ENCODE measurements at regions not wholly inside any gene's neighbourhood (a gene's known extent, or its start where the extent isn't known, plus 50 kb on each side); places are given as distances from the start of the nearest gene placed in this dataset.

GRCh38 chr4:35526456-35526855, 717.9 kb downstream of the ARAP2 start:
- H3K4me1 ChIP-seq (ENCODE audit: low read depth): no peaks in the 10 kb centered on the region
- TF ChIP-seq, protein P1, sequence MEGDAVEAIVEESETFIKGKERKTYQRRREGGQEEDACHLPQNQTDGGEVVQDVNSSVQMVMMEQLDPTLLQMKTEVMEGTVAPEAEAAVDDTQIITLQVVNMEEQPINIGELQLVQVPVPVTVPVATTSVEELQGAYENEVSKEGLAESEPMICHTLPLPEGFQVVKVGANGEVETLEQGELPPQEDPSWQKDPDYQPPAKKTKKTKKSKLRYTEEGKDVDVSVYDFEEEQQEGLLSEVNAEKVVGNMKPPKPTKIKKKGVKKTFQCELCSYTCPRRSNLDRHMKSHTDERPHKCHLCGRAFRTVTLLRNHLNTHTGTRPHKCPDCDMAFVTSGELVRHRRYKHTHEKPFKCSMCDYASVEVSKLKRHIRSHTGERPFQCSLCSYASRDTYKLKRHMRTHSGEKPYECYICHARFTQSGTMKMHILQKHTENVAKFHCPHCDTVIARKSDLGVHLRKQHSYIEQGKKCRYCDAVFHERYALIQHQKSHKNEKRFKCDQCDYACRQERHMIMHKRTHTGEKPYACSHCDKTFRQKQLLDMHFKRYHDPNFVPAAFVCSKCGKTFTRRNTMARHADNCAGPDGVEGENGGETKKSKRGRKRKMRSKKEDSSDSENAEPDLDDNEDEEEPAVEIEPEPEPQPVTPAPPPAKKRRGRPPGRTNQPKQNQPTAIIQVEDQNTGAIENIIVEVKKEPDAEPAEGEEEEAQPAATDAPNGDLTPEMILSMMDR (IDR thresholded peaks at IDR 0.05; ENCODE audit: low read depth, low read length): no peak
- no peak for DNase-seq (ENCODE audit: low read depth in 1 of 2, low spot score in 1 of 2)
- H3K9me3 ChIP-seq (ENCODE audit: low read depth): no peaks in the 10 kb centered on the region
- H3K27ac ChIP-seq: no peak overlapping the region
- no peaks in the 10 kb centered on the region for H3K27me3 ChIP-seq
- no peak overlapping the region for H3K4me3 ChIP-seq
- H3K36me3 ChIP-seq: no peaks in the 10 kb centered on the region

DNA sequence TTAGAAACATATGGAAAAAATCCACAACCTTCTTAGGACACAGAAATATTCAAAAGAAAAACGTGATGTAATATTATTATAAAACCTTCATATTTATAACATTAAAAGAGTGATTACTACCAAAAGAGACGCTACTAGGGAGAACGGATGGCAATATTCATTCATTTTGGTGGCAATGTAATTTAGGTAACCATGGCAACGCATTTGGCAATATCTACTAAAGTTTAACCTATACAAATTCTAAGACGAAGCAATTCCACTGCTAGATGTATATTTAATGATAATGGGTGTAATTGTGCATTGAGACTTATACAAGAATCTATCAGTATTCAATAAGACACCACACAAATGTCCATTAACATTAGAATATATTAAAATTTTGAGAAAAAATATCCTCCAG, 709.4 kb downstream of the ARAP2 start:
- Histone ChIP-seq H3K4me1 (ENCODE audit: low read depth) (no peaks in the 10 kb centered on the region), H3K27ac (no peak overlapping the region), H3K4me3 (no peak overlapping the region), H3K36me3 (no peaks in the 10 kb centered on the region), H3K9me3 (ENCODE audit: low read depth) (no peaks in the 10 kb centered on the region), H3K27me3 (no peaks in the 10 kb centered on the region)
- no peak for DNase-seq (ENCODE audit: low read depth in 1 of 2, low spot score in 1 of 2)
- TF ChIP-seq, protein P1 (IDR thresholded peaks at IDR 0.05; ENCODE audit: low read depth, low read length): no peak

DNA sequence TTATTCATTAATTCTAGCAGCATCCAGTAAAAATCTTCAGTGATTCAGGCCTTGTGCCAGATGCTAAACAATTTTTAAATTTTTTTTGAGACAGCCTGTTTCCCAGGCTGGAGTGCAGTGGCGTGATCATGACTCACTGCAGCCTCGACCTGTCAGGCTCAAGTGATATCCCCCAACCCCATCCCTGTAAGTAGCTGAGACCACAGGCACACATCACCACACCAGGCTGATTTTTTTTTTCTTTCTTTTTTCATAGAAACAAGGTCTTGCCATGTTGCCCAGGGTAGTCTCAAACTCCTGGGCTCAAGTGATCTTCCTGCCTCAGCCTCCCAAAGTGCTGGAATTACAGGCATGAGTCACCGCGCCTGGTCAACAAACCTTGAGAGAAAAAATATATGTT, 705.5 kb downstream of the ARAP2 start:
- Histone ChIP-seq H3K27ac (no peak overlapping the region), H3K4me3 (no peak overlapping the region), H3K4me1 (ENCODE audit: low read depth) (no peaks in the 10 kb centered on the region), H3K36me3 (no peaks in the 10 kb centered on the region), H3K27me3 (no peaks in the 10 kb centered on the region), H3K9me3 (ENCODE audit: low read depth) (no peaks in the 10 kb centered on the region)
- TF ChIP-seq, protein P1 (IDR thresholded peaks at IDR 0.05; ENCODE audit: low read depth, low read length): no peak
- no peak for DNase-seq (ENCODE audit: low read depth in 1 of 2, low spot score in 1 of 2)

DNA sequence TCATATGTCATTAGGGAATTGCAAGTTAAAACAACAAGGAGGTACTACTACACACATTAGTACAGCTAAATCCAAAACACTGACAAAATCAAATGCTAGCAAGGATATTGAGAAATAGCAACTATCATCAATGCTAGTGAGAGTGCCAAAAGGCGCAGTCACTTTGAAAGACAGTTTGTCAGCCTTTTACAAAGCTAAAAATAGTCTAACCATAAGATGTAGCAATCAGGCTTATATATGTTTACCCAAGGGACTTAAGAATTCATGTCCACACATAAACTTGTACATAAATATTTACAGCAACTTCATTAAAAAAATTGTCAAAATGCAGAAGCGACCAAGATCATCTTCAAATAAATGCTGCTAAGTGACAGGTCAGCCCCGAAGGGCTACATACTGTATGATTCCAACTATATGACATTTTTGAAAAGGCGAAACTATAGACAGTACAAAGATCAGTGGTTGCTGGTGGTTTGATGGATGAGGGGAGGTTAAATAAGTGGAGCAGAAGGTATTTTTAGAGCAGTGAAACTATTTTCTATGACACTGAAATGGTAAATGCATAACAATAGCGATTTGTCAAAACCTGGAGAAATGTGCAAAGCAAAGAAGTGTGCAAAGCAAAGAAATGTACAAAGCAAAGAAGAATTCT, 704.8 kb downstream of the ARAP2 start:
- no peaks in the 10 kb centered on the region for H3K27me3 ChIP-seq
- no peak for DNase-seq (ENCODE audit: low read depth in 1 of 2, low spot score in 1 of 2)

DNA sequence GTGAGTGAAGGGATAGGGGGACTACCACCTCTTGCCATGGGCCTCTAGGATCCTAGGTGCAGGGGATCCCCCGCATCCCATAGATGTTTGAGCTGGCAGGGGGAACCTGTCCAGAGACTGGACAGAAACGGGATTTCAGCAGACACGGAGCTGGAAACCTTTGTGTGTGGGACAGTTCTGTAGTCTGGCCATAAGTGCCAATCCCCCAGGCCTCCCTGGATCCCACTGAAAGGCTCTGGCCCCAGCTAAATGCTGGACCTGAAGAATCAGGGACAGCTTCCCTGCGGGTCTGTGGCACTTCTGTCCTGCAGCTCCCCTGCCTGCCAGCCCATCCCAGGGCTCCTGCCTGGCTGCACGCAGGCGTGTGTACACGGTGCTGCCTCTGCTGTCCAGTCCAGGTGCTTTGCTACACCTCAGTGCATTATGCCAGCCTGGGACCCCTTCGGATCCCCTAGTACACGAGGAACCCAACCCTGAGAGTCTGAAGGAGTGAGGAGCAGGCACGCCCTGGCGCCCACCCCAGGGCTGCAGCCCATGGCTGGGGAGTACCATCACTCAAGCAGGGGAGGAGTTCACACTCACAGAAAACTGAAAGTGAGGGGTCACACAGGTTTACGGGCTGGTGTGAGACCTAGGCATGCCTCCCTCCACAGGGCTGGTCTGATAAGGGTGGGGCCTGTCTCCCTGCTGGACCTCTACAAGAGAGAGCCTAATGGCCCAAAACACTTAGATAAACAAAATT, 703.0 kb downstream of the ARAP2 start:
- Histone ChIP-seq H3K4me3 (no peak overlapping the region), H3K36me3 (no peaks in the 10 kb centered on the region), H3K27me3 (no peaks in the 10 kb centered on the region), H3K27ac (no peak overlapping the region), H3K9me3 (ENCODE audit: low read depth) (no peaks in the 10 kb centered on the region), H3K4me1 (ENCODE audit: low read depth) (no peaks in the 10 kb centered on the region)
- no peak for DNase-seq (ENCODE audit: low read depth in 1 of 2, low spot score in 1 of 2)
- TF ChIP-seq, protein P1 (IDR thresholded peaks at IDR 0.05; ENCODE audit: low read depth, low read length): no peak

More for the DNA sequence above, 704.8 kb downstream of the ARAP2 start:
- TF ChIP-seq, protein P1 (IDR thresholded peaks at IDR 0.05; ENCODE audit: low read depth, low read length): no peak
- H3K9me3 ChIP-seq (ENCODE audit: low read depth): no peaks in the 10 kb centered on the region
- H3K4me1 ChIP-seq (ENCODE audit: low read depth): no peaks in the 10 kb centered on the region
- H3K27ac ChIP-seq: no peak overlapping the region
- no peak overlapping the region for H3K4me3 ChIP-seq
- no peaks in the 10 kb centered on the region for H3K36me3 ChIP-seq
